GM12892 (cell line): ENCODE measurements at regions not wholly inside any gene's neighbourhood (a gene's known extent, or its start where the extent isn't known, plus 50 kb on each side); places are given as distances from the start of the nearest gene placed in this dataset.

ENCODE experiments used
- POLR2A ChIP-seq: IDR thresholded peaks from 2 replicates; pipeline ENCODE4 v1.6.1; 2011; ENCODE audit warnings: low read depth, low read length, control low read depth
- POLR2AphosphoS5 ChIP-seq: IDR thresholded peaks from 2 replicates; pipeline ENCODE4 v1.6.1; 2011; ENCODE audit warnings: low read depth, low read length, control low read depth

DNA sequence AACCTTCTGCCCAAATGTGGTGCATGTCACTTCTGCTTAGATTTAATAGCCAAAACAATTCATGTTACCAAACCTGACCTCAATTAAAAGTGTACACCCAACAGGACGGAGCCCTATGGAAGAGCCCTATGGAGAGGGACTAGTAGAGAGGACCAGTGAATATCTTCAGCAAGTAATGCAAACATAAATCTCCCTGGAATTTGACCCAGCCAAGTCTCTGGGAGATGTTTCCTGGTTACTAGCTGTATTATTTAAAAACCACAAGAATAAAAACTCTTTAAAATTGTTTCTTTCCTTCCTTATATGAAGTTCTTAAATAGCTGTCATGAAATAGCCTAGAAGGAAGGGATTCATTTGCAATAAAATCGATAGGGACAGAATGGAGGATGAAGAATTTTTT, 255.8 kb downstream of the CDH11 start:
- no peak for TF ChIP-seq POLR2A
- no peak for TF ChIP-seq POLR2AphosphoS5
